HK-2 (cell line): ENCODE measurements at regions not wholly inside any gene's neighbourhood (a gene's known extent, or its start where the extent isn't known, plus 50 kb on each side); places are given as distances from the start of the nearest gene placed in this dataset.
"Not testable (repeated sequence)": the region's sequence is repeated elsewhere in the genome, so short reads cannot be mapped to it uniquely, and the experiment has no call there.

Experiments used
- DNase-seq: peaks from one replicate; pipeline ENCODE4 v3.0.0-alpha.2; 2018; ENCODE audit not compliant: unreplicated experiment

DNA sequence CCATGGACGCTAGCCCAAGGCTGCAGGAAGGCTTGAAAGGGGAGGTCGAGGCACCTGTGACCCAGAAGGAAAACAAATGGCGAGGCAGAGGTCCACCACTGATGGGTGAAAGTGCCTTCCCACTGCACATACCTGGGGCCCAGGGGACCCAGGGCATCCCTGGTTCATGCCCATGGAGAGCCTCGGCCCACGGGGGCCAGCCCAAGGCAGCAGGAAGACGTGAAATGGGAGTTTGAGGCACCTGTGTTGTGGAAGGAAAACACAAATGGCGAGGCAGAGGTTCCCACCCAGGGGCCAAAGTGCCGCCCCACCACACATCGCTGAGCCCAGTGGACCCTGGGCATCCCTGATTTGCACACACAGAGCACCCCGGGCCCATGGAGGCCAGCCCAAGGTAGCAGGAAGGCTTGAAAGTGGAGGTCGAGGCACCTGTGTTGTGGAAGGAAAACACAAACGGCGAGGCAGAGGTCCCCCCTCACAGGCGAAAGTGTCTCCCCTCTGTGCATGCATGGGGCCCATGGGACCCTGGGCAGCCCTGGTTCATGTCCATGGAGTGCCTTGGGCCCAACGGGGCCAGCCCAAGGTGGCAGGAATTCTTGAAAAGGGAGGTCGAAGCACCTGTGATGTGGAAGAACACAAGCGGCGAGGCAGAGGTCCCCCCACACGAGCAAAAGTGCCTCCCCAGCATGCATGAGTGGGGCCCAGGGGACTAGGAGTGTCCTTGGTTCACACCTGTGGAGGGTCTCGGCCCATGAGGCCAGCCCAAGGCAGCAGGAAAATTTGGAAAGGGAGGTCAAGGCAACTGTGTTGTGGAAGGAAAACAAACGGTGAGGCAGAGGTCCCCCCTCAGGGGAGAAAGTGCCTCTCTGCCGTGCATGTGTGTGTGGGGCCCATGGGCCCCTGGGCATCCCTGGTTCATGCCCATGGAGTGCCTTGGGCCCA lies 383.3 kb downstream of the ALG10 start:
- DNase-seq: no peak

DNA sequence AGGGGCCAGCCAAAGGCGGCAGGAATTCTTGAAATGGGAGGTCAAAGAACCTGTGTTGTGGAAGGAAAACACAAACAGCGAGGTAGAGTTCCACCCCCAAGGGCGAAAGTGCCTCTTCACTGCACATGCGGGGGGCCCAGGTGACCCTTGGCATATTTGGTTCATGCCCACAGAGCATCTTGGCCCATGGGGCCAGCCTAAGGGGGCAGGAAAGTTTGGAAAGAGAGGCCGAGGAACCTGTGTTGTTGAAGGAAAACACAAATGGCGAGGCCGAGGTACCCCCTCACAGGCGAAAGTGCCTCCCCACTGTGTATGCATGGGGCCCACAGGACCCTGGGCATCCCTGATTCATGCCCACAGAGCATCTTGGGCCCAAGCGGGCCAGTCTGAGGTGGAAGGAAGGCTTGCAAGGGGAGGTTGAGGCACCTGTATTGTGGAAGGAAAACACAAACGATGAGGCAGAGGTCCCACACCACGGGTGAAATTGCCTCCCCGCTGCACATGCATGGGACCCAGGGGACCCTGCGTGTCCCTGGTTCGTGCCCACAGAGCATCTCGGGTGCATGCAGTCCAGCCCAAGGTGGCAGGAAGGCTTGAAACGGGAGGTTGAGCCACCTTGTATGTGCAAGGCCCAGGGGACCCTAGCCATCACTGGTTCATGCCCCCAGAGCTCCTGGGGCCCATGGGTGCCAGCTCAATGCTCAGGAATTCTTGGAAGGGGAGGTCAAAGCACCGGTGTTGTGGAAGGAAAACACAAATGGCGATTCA lies 384.1 kb downstream of the ALG10 start:
- no peak for DNase-seq

DNA sequence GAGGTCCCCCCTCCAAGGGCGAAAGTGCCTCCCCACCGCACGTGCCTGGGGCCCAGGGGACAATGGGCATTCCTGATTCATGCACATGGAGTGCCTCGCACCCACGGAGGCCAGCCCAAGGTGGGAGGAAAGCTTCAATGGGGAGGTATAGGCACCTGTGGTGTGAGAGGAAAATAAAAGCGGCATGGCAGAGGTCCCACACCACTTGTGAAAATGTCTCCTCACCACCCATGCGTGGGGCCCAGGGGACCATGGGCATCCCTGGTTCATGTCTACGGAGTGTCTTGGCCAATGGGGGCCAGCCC lies 384.7 kb downstream of the ALG10 start:
- DNase-seq: no peak

DNA sequence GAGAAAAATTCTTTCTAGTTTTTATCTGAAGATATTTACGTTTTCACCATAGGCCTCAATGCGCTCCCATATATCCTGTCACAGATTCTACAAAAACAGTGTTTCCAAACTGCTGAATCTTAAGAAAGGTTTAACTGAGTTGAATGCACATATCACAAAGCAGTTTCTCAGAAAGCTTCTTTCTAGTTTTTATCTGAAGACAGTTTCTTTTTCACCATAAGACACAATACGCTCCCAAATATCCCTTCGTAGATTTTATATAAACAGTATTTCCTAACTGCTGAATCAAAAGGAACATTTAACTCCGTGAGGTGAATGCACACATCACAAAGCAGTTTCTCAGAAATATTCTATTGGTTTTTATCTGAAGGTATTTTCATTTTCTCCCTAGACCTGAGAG lies 385.5 kb downstream of the ALG10 start:
- DNase-seq: no peak

DNA sequence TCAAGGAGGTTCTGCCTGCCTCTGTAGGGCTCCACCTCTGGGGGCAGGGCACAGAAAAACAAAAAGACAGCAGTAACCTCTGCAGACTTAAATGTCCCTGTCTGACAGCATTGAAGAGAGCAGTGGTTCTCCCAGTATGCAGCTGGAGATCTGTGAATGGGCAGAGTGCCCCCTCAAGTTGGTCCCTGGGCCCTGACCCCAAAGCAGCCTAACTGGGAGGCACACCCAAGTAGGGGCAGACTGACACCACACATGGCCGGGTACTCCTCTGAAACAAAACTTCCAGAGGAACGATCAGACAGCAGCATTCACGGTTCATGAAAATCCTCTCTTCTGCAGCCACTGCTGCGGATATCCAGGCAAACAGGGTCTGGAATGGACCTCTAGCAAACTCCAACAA lies 409.2 kb downstream of the ALG10 start:
- not testable (repeated sequence) for DNase-seq
